HCT116 (cell line): ENCODE measurements at regions not wholly inside any gene's neighbourhood (a gene's known extent, or its start where the extent isn't known, plus 50 kb on each side); places are given as distances from the start of the nearest gene placed in this dataset.

Source experiments
- ATAC-seq: fragments of 200-7000 bp; cut with Tn5 transposase; 2 replicates; pipeline ENCODE4 v1.9.1; 2020; ENCODE audit warnings: mild to moderate bottlenecking, moderate library complexity
- BruUV-seq: library from RNA; stranded (reverse); fragments of 400-500 nt; replicated peaks from 2 replicates; lab custom pipeline; 2021; lab: Mats Ljungman, UMichigan
- CTCF ChIA-PET: fragments of 300-600 bp; sonication (Branson Sonifier 250); formaldehyde crosslinking; loops from one replicate; lab custom pipeline; 2021; ENCODE audit warnings: antibody characterized with exemption; lab: Charles Lee
- POLR2A ChIA-PET: fragments of 300-600, 350-600 bp; sonication (Branson Sonifier 250); formaldehyde crosslinking; loops from one replicate; lab custom pipeline; 2021; ENCODE audit warnings: antibody characterized with exemption; lab: Charles Lee
- RAD21 ChIA-PET, 2 experiments: fragments of 300-600 bp; sonication (Branson Sonifier 250); formaldehyde crosslinking; loops; one replicate each; lab custom pipeline; 2023; ENCODE audit warnings: low total read pairs in 2 of 2; ENCODE audit not compliant: uncharacterized antibody in 2 of 2, unreplicated experiment in 2 of 2, low non-redundant PET in 1 of 2; lab: Charles Lee
- DNase-seq: peaks from one replicate; pipeline ENCODE4 v3.0.0-alpha.2; 2010; ENCODE audit warnings: low read depth, low spot score
- H2AFZ ChIP-seq: fragments of 200-600 bp; shearing (Covaris generic), sonication (generic); 2 replicates; pipeline ENCODE4 v1.6.1; 2017; ENCODE audit warnings: low read depth, mixed run types, mixed read lengths, antibody characterized with exemption, low read length; ENCODE audit not compliant: poor library complexity, severe bottlenecking
- H3K27ac ChIP-seq: 2 replicates; pipeline ENCODE4 v1.5.1; 2012; ENCODE audit warnings: low read depth, low read length
- H3K27me3 ChIP-seq: fragments of 200-600 bp; sonication (generic); 2 replicates; pipeline ENCODE4 v1.6.1; 2016; ENCODE audit warnings: mixed run types, low read length, mixed read lengths; ENCODE audit not compliant: insufficient read depth
- H3K36me3 ChIP-seq, 2 experiments: fragments of 200-500 bp in 1 of 2; fragments of 200-600 bp in 1 of 2; sonication (Bioruptor generic) in 1 of 2; sonication (generic) in 1 of 2; 2 replicates each; pipeline versions ENCODE4 v1.5.1 to v1.6.1; 2014 to 2016; ENCODE audit warnings: low read length in 2 of 2, inconsistent platforms in 1 of 2, mixed read lengths in 1 of 2, mixed run types in 1 of 2; ENCODE audit not compliant: insufficient read depth in 2 of 2, control insufficient read depth in 1 of 2
- H3K4me1 ChIP-seq, 2 experiments: fragments of 200-600 bp in 1 of 2; sonication (generic) in 1 of 2; 2 replicates each; pipeline versions ENCODE4 v1.5.1 to v1.6.1; 2012 to 2017; ENCODE audit warnings: low read length in 2 of 2, inconsistent platforms in 1 of 2, mild to moderate bottlenecking in 1 of 2, mixed read lengths in 1 of 2, mixed run types in 1 of 2, moderate library complexity in 1 of 2; ENCODE audit not compliant: insufficient read depth in 2 of 2, control insufficient read depth in 1 of 2
- H3K4me2 ChIP-seq: fragments of 200-600 bp; sonication (generic); 2 replicates; pipeline ENCODE4 v1.6.1; 2017; ENCODE audit warnings: mixed run types, low read length, mixed read lengths
- H3K4me3 ChIP-seq, 2 experiments: fragments of 200-600 bp in 1 of 2; sonication (generic) in 1 of 2; replicated peaks in 1 of 2; 2 replicates each; pipeline ENCODE4 v1.5.1; 2011 to 2016; ENCODE audit warnings: low read length in 2 of 2, control low read depth in 1 of 2, low read depth in 1 of 2, mild to moderate bottlenecking in 1 of 2, mixed read lengths in 1 of 2, mixed run types in 1 of 2
- H3K79me2 ChIP-seq: fragments of 200-600 bp; sonication (generic); 2 replicates; pipeline ENCODE4 v1.6.1; 2017; ENCODE audit warnings: mild to moderate bottlenecking, mixed run types, low read length, moderate library complexity, mixed read lengths; ENCODE audit not compliant: insufficient read depth
- H3K9ac ChIP-seq: fragments of 200-600 bp; sonication (generic); 2 replicates; pipeline ENCODE4 v1.6.1; 2016; ENCODE audit warnings: low read length, mixed read lengths
- H3K9me2 ChIP-seq: fragments of 200-600 bp; sonication (generic), shearing (Covaris generic); 2 replicates; pipeline ENCODE4 v1.6.1; 2017; ENCODE audit warnings: mixed run types, mild to moderate bottlenecking, moderate library complexity; ENCODE audit not compliant: insufficient read depth
- H3K9me3 ChIP-seq, 2 experiments: fragments of 200-500 bp in 1 of 2; fragments of 200-600 bp in 1 of 2; sonication (Bioruptor generic) in 1 of 2; sonication (generic) in 1 of 2; 2 replicates each; pipeline ENCODE4 v1.6.1; 2014 to 2017; ENCODE audit warnings: low read length in 2 of 2, mixed read lengths in 2 of 2, inconsistent platforms in 1 of 2, low read depth in 1 of 2, mild to moderate bottlenecking in 1 of 2, mixed run types in 1 of 2, moderate library complexity in 1 of 2; ENCODE audit not compliant: control insufficient read depth in 1 of 2, insufficient read depth in 1 of 2
- H4K20me1 ChIP-seq: fragments of 200-600 bp; sonication (generic), shearing (Covaris generic); 2 replicates; pipeline ENCODE4 v1.6.1; 2017; ENCODE audit warnings: mixed run types, mild to moderate bottlenecking, moderate library complexity; ENCODE audit not compliant: insufficient read depth
- EGR1 ChIP-seq: IDR thresholded peaks from 2 replicates; pipeline ENCODE4 v1.6.1; 2012; ENCODE audit warnings: low read depth
- ELF1 ChIP-seq: IDR thresholded peaks from 2 replicates; pipeline ENCODE4 v1.6.1; 2012; ENCODE audit warnings: low read depth, borderline replicate concordance
- EZH2 ChIP-seq: fragments of 200-600 bp; sonication (generic); IDR thresholded peaks from 2 replicates; pipeline ENCODE4 v1.6.1; 2017; ENCODE audit warnings: antibody characterized with exemption, mixed run types
- EZH2phosphoT487 ChIP-seq: fragments of 200-600 bp; IDR thresholded peaks from 2 replicates; pipeline ENCODE4 v1.6.1; 2018; ENCODE audit warnings: antibody characterized with exemption, borderline replicate concordance
- MAX ChIP-seq: IDR thresholded peaks from 2 replicates; pipeline ENCODE4 v1.6.1; 2012
- SIN3A ChIP-seq: IDR thresholded peaks from 2 replicates; pipeline ENCODE4 v1.6.1; 2012; ENCODE audit warnings: low read depth
- SRF ChIP-seq: IDR thresholded peaks from 2 replicates; pipeline ENCODE4 v1.6.1; 2012; ENCODE audit warnings: low read depth
- TCF7L2 ChIP-seq: IDR thresholded peaks from 2 replicates; pipeline ENCODE4 v1.7.0; 2011; ENCODE audit warnings: borderline replicate concordance, inconsistent platforms; ENCODE audit not compliant: insufficient read depth, insufficient read length; ENCODE audit errors: extremely low read depth
- ZNF274 ChIP-seq: fragments of 200-500 bp; sonication (Bioruptor generic); IDR thresholded peaks from 2 replicates; pipeline ENCODE4 v1.6.1; 2014; ENCODE audit warnings: mild to moderate bottlenecking, low read depth, low read length, inconsistent platforms
- intact Hi-C: fragments of 100-400 bp; cut with micrococcal nuclease; formaldehyde crosslinking; loops from 2 replicates; pipeline ENCODE4 v1.10.0; 2022
- TF ChIP-seq, protein P1 (sequence below): IDR thresholded peaks from 2 replicates; pipeline ENCODE4 v1.6.1; 2012; ENCODE audit warnings: low read depth

GRCh38 chr7:68733219-68734153 is 864.8 kb upstream of the AUTS2 start:
- peaks cover under 1 to 15% of the 10 kb centered on the region in 2 experiments; a peak in 2 of 4 replicates for H3K9me3 ChIP-seq
- H3K9ac ChIP-seq: no peak overlapping the region
- ChIA-PET CTCF (no interaction called here), RAD21 (no interaction called here), POLR2A (no interaction called here)
- intact Hi-C loops: no loop called here
- no peaks in the 10 kb centered on the region for H4K20me1 ChIP-seq
- no TSS peak for BruUV-seq
- no peaks in the 10 kb centered on the region for H3K4me1 ChIP-seq
- H3K4me3 ChIP-seq: no peak overlapping the region
- TF ChIP-seq ELF1: no peak
- TF ChIP-seq TCF7L2: no peak
- no peak for TF ChIP-seq SRF
- H3K4me2 ChIP-seq: no peak overlapping the region
- no peaks in the 10 kb centered on the region for H3K79me2 ChIP-seq
- DNase-seq: no peak
- no peaks in the 10 kb centered on the region for H3K9me2 ChIP-seq
- H3K36me3 ChIP-seq: no peaks in the 10 kb centered on the region
- ATAC-seq: no peak
- H3K27ac ChIP-seq: no peak overlapping the region
- no peaks in the 10 kb centered on the region for H3K27me3 ChIP-seq
- no peak overlapping the region for H2AFZ ChIP-seq

- BruUV-seq: no TSS peak
- no peak for DNase-seq
Measured at GRCh38 chr7:68734431-68734830, 863.8 kb upstream of the AUTS2 start.

More at GRCh38 chr7:68734431-68734830, 863.8 kb upstream of the AUTS2 start:
- H3K4me2 ChIP-seq: no peak overlapping the region
- no peaks in the 10 kb centered on the region for H3K9me2 ChIP-seq
- peaks cover 3 to 21% of the 10 kb centered on the region in 2 experiments; a peak in 2 of 4 replicates for H3K9me3 ChIP-seq
- no peaks in the 10 kb centered on the region for H3K27me3 ChIP-seq
- ChIA-PET RAD21 (no interaction called here), CTCF (no interaction called here)
- H3K79me2 ChIP-seq: no peaks in the 10 kb centered on the region
- no peak overlapping the region for H3K4me3 ChIP-seq
- H3K9ac ChIP-seq: no peak overlapping the region
- H2AFZ ChIP-seq: no peak overlapping the region
- no peaks in the 10 kb centered on the region for H3K36me3 ChIP-seq
- H3K27ac ChIP-seq: no peak overlapping the region
- no peaks in the 10 kb centered on the region for H3K4me1 ChIP-seq
- TF ChIP-seq EGR1 (no peak), SRF (no peak), TCF7L2 (no peak), EZH2 (no peak), EZH2phosphoT487 (no peak), ZNF274 (no peak), MAX (no peak), ELF1 (no peak), SIN3A (no peak)
- TF ChIP-seq, protein P1, sequence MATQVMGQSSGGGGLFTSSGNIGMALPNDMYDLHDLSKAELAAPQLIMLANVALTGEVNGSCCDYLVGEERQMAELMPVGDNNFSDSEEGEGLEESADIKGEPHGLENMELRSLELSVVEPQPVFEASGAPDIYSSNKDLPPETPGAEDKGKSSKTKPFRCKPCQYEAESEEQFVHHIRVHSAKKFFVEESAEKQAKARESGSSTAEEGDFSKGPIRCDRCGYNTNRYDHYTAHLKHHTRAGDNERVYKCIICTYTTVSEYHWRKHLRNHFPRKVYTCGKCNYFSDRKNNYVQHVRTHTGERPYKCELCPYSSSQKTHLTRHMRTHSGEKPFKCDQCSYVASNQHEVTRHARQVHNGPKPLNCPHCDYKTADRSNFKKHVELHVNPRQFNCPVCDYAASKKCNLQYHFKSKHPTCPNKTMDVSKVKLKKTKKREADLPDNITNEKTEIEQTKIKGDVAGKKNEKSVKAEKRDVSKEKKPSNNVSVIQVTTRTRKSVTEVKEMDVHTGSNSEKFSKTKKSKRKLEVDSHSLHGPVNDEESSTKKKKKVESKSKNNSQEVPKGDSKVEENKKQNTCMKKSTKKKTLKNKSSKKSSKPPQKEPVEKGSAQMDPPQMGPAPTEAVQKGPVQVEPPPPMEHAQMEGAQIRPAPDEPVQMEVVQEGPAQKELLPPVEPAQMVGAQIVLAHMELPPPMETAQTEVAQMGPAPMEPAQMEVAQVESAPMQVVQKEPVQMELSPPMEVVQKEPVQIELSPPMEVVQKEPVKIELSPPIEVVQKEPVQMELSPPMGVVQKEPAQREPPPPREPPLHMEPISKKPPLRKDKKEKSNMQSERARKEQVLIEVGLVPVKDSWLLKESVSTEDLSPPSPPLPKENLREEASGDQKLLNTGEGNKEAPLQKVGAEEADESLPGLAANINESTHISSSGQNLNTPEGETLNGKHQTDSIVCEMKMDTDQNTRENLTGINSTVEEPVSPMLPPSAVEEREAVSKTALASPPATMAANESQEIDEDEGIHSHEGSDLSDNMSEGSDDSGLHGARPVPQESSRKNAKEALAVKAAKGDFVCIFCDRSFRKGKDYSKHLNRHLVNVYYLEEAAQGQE: no peak
- TF ChIP-seq, all 23 proteins: peak for 0
- POLR2A ChIA-PET: no interaction called here
- no peaks in the 10 kb centered on the region for H4K20me1 ChIP-seq
- no peak for ATAC-seq
- intact Hi-C loops: no loop called here
